ENCODE measurements at regions not wholly inside any gene's neighbourhood (a gene's known extent, or its start where the extent isn't known, plus 50 kb on each side); places are given as distances from the start of the nearest gene placed in this dataset.

- Histone ChIP-seq H3K4me3 (no peak overlapping the region), H3K27ac (no peak overlapping the region), H3K27me3 (no peaks in the 10 kb centered on the region), H3K36me3 (no peaks in the 10 kb centered on the region), H3K9me3 (no peaks in the 10 kb centered on the region), H3K4me1 (no peaks in the 10 kb centered on the region)
- no peak for TF ChIP-seq POLR2AphosphoS5 (IDR thresholded peaks at IDR 0.05)
- WGBS, 2 donors = 71 to 82% methylated on average over 3 of the region's 3 CpGs
- intact Hi-C loops (cut with DNase I) = no loop called here
- DNase-seq = no peak
Observed at GRCh38 chr9:78826527-78826926, 529.6 kb downstream of the PSAT1 start.

GRCh38 chr9:78828521-78828920, 531.6 kb downstream of the PSAT1 start:
- no peak for TF ChIP-seq POLR2A (IDR thresholded peaks at IDR 0.05)
- no peak for TF ChIP-seq CTCF (IDR thresholded peaks at IDR 0.05)
- TF ChIP-seq POLR2AphosphoS5 (IDR thresholded peaks at IDR 0.05) = no peak
- TF ChIP-seq EP300 (IDR thresholded peaks at IDR 0.05) = no peak
- Histone ChIP-seq H3K27me3 (no peaks in the 10 kb centered on the region), H3K4me1 (no peaks in the 10 kb centered on the region), H3K9me3 (no peaks in the 10 kb centered on the region), H3K4me3 (no peak overlapping the region), H3K27ac (no peak overlapping the region), H3K36me3 (no peaks in the 10 kb centered on the region)
- 84 to 85% methylated on average over 6 of the region's 6 CpGs for WGBS, 2 donors
- DNase-seq = no peak
- intact Hi-C loops (cut with DNase I) = no loop called here

- TF ChIP-seq CTCF (IDR thresholded peaks at IDR 0.05) (no peak), EP300 (IDR thresholded peaks at IDR 0.05) (no peak), POLR2AphosphoS5 (IDR thresholded peaks at IDR 0.05) (no peak), POLR2A (IDR thresholded peaks at IDR 0.05) (no peak)
- no peaks in the 10 kb centered on the region for H3K36me3 ChIP-seq
- H3K4me3 ChIP-seq = no peak overlapping the region
- no peak overlapping the region for H3K27ac ChIP-seq
- 89 to 91% methylated on average over 1 of the region's 1 CpG for WGBS, 2 donors
- no peak for DNase-seq
- no peaks in the 10 kb centered on the region for H3K4me1 ChIP-seq
- H3K9me3 ChIP-seq = no peaks in the 10 kb centered on the region
- intact Hi-C loops (cut with DNase I) = no loop called here
- no peaks in the 10 kb centered on the region for H3K27me3 ChIP-seq
Observed at GRCh38 chr9:78830301-78830700, 533.4 kb downstream of the PSAT1 start.

GRCh38 chr9:78831726-78832125, 534.8 kb downstream of the PSAT1 start:
- 23 to 57% methylated on average over 1 of the region's 1 CpG for WGBS, 2 donors
- Histone ChIP-seq H3K9me3 (no peaks in the 10 kb centered on the region), H3K4me1 (no peaks in the 10 kb centered on the region), H3K27me3 (no peaks in the 10 kb centered on the region), H3K4me3 (no peak overlapping the region), H3K27ac (no peak overlapping the region), H3K36me3 (no peaks in the 10 kb centered on the region)
- intact Hi-C loops (cut with DNase I) = no loop called here
- no peak for DNase-seq
- TF ChIP-seq CTCF (IDR thresholded peaks at IDR 0.05) (no peak), POLR2A (IDR thresholded peaks at IDR 0.05) (no peak), POLR2AphosphoS5 (IDR thresholded peaks at IDR 0.05) (no peak), EP300 (IDR thresholded peaks at IDR 0.05) (no peak)

- WGBS, 2 donors = 85 to 87% methylated on average over 5 of the region's 5 CpGs
- intact Hi-C loops (cut with DNase I) = no loop called here
- no peak for DNase-seq
Observed at GRCh38 chr9:78835928-78836450, 539.1 kb downstream of the PSAT1 start.

GRCh38 chr9:78839252-78839651, 542.3 kb downstream of the PSAT1 start:
- H3K4me3 ChIP-seq = no peak overlapping the region
- no peaks in the 10 kb centered on the region for H3K36me3 ChIP-seq
- intact Hi-C loops (cut with DNase I) = no loop called here
- no peak overlapping the region for H3K27ac ChIP-seq
- TF ChIP-seq POLR2AphosphoS5 (IDR thresholded peaks at IDR 0.05) (no peak), CTCF (IDR thresholded peaks at IDR 0.05) (no peak), EP300 (IDR thresholded peaks at IDR 0.05) (no peak), POLR2A (IDR thresholded peaks at IDR 0.05) (no peak)
- 65 to 72% methylated on average over 2 of the region's 2 CpGs for WGBS, 2 donors
- no peaks in the 10 kb centered on the region for H3K27me3 ChIP-seq
- no peak for DNase-seq
- H3K9me3 ChIP-seq = peaks cover 0 to 6% (median under 1%) of the 10 kb centered on the region in 4 donors
- peaks cover 0 to 6% (median 0%) of the 10 kb centered on the region in 4 donors for H3K4me1 ChIP-seq

More at GRCh38 chr9:78835928-78836450, 539.1 kb downstream of the PSAT1 start:
- Histone ChIP-seq H3K4me1 (peaks cover 0 to 6% (median 0%) of the 10 kb centered on the region in 4 donors), H3K4me3 (no peak overlapping the region), H3K27me3 (no peaks in the 10 kb centered on the region), H3K36me3 (no peaks in the 10 kb centered on the region), H3K27ac (no peak overlapping the region), H3K9me3 (no peaks in the 10 kb centered on the region)
- no peak for TF ChIP-seq EP300 (IDR thresholded peaks at IDR 0.05)
